AG04450 (cell line): ENCODE measurements at regions not wholly inside any gene's neighbourhood (a gene's known extent, or its start where the extent isn't known, plus 50 kb on each side); places are given as distances from the start of the nearest gene placed in this dataset.

Source experiments
- CTCF ChIA-PET: fragments of 300-600, 350-600 bp; formaldehyde crosslinking; extraction: SDS; loops from one replicate; lab custom pipeline; 2022; ENCODE audit warnings: antibody characterized with exemption, inconsistent platforms; lab: Charles Lee
- POLR2A ChIA-PET: fragments of 350-600 bp; formaldehyde crosslinking; extraction: SDS; loops from one replicate; lab custom pipeline; 2021; ENCODE audit warnings: antibody characterized with exemption, inconsistent platforms; lab: Yijun Ruan, JAX
- DNase-seq: peaks from one replicate; pipeline ENCODE4 v3.0.0-alpha.2; 2011; ENCODE audit warnings: low read depth, low spot score
- H3K27ac ChIP-seq: one replicate; pipeline ENCODE4 v1.5.1; 2012; ENCODE audit warnings: low read depth, low read length, control low read depth
- H3K27me3 ChIP-seq: one replicate; pipeline ENCODE4 v1.6.0; 2012; ENCODE audit warnings: low read length; ENCODE audit not compliant: control insufficient read depth, insufficient read depth
- H3K4me3 ChIP-seq: 2 replicates; pipeline ENCODE4 v1.5.1; 2011; ENCODE audit warnings: mild to moderate bottlenecking, low read depth, low read length, control low read depth
- H3K9me3 ChIP-seq: 2 replicates; pipeline ENCODE4 v1.5.1; 2012; ENCODE audit warnings: low read length; ENCODE audit not compliant: control insufficient read depth, insufficient read depth
- TF ChIP-seq, protein P1 (sequence below): IDR thresholded peaks from 2 replicates; pipeline ENCODE4 v1.5.1; 2011; ENCODE audit warnings: low read depth, low read length, control low read depth, inconsistent platforms

DNA sequence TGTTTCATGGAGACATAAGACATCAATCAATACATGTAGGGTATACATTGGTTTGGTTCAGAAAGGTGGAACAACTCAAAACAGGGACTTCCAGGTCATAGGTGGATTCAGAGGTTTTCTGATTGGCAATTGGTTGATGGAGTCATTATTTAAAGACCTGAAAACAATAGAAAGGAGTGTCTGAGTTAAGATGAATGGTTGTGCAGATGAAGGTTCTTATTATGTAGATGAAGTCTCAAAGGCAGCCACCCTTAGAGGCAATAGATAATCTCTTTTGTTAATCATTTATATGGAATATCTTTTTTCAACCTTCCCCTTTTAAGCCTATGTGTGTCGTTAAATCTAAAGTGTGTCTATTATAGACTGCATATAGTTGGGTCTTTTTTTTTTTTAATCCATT is 67.8 kb upstream of the LYPLAL1 start:
- no peak overlapping the region for H3K4me3 ChIP-seq
- H3K27ac ChIP-seq = no peak overlapping the region
- no peaks in the 10 kb centered on the region for H3K9me3 ChIP-seq
- no peaks in the 10 kb centered on the region for H3K27me3 ChIP-seq
- DNase-seq = no peak
- CTCF ChIA-PET = no interaction called here
- TF ChIP-seq, protein P1, sequence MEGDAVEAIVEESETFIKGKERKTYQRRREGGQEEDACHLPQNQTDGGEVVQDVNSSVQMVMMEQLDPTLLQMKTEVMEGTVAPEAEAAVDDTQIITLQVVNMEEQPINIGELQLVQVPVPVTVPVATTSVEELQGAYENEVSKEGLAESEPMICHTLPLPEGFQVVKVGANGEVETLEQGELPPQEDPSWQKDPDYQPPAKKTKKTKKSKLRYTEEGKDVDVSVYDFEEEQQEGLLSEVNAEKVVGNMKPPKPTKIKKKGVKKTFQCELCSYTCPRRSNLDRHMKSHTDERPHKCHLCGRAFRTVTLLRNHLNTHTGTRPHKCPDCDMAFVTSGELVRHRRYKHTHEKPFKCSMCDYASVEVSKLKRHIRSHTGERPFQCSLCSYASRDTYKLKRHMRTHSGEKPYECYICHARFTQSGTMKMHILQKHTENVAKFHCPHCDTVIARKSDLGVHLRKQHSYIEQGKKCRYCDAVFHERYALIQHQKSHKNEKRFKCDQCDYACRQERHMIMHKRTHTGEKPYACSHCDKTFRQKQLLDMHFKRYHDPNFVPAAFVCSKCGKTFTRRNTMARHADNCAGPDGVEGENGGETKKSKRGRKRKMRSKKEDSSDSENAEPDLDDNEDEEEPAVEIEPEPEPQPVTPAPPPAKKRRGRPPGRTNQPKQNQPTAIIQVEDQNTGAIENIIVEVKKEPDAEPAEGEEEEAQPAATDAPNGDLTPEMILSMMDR = no peak
- POLR2A ChIA-PET = no interaction called here

DNA sequence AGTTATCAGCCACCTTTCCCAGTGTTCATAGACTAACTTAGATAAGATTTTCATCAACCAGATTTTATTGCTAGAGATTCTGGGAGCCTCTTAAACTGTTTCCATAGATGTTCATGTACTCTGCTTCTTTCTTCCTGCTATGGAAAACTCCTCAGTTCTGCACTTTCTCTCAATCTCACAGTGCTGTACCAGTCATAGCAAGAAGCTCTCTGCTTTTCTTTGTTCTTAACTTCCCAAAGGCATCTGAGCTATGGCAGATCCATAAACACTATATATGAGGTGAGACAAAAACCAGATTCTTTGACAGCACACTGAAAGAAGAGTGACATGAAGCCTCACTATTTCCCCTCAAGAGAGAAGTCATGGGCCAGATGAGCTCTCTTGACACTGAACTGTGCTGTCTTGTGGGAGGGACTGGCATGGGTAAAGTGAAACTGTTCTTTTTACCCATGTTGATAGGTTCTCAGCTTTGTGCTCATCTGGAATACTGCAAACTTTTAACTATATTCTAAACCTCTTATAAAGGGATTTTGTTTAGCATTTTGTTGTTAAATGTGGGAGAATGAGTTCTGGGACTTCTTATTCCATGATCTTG is 64.2 kb upstream of the LYPLAL1 start:
- DNase-seq = no peak
- TF ChIP-seq, protein P1 = no peak
- POLR2A ChIA-PET = no interaction called here
- H3K27ac ChIP-seq = no peak overlapping the region
- CTCF ChIA-PET = no interaction called here
- no peak overlapping the region for H3K4me3 ChIP-seq
- no peaks in the 10 kb centered on the region for H3K9me3 ChIP-seq
- H3K27me3 ChIP-seq = no peaks in the 10 kb centered on the region

DNA sequence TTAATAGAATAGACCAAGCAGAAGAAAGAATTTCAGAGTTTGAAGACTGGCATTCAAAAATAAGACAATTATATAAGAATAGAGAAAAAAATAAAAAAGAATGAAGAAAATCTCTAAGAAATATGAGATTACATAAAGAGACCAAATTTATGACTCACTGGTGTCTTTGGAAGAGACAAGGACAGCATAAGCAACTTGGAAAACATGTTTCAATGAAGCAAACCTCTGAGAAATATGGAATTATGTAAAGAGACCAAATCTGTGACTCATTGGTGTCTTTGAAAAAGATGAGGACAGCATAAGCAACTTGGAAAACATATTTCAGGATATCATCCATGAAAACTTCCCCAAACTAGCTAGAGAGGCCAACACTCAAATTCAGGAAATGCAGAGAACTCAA is 60.4 kb upstream of the LYPLAL1 start:
- no peaks in the 10 kb centered on the region for H3K9me3 ChIP-seq
- TF ChIP-seq, protein P1 = no peak
- POLR2A ChIA-PET = no interaction called here
- CTCF ChIA-PET = no interaction called here
- no peak overlapping the region for H3K4me3 ChIP-seq
- no peaks in the 10 kb centered on the region for H3K27me3 ChIP-seq
- DNase-seq = no peak
- H3K27ac ChIP-seq = no peak overlapping the region

DNA sequence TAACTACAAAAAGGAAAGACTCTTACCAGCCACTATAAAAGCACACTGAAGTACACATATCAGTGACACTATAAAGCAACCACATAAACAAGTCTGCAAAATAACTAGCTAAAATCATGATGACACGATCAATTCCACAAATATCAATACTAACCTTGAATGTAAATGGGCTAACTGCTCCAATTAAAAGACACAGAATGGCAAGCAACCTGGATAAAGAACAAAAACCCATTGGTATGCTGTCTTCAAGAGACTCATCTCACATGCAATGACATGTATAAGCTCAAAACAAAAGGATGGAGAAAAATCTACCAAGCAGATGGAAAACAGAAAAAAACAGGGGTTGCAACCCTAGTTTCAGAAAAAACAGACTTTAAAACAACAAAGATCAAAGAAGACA is 59.7 kb upstream of the LYPLAL1 start:
- no peak overlapping the region for H3K4me3 ChIP-seq
- no peak overlapping the region for H3K27ac ChIP-seq
- TF ChIP-seq, protein P1 = no peak
- POLR2A ChIA-PET = no interaction called here
- DNase-seq = no peak
- H3K27me3 ChIP-seq = no peaks in the 10 kb centered on the region
- no peaks in the 10 kb centered on the region for H3K9me3 ChIP-seq
- CTCF ChIA-PET = no interaction called here

DNA sequence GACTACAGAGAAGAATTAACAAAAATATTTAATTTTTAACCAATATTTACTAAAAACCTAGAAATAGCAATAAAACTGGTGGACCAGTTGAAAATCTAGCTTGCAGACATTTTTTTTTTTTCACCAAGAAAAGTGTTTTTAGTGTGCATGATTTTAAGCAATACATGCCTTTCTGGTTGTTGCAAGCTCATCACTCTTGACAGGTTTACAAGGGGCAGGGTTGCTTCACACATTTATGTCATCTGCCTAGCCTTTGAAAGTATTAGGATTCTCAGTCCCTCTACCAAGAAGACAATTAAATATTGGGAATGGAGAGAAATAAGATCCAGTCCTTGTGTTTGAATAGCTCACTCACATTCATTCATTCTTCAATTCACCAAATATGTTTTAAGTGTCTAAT is 53.8 kb upstream of the LYPLAL1 start:
- no peak for DNase-seq
- ChIA-PET CTCF (interaction anchor here (0.6 kb wide), 1 partner anchor 290 kb away, joined by 3 read pairs; no protein-coding TSS in a partner anchor), POLR2A (no interaction called here)
- Histone ChIP-seq H3K27ac (no peak overlapping the region), H3K4me3 (no peak overlapping the region), H3K27me3 (no peaks in the 10 kb centered on the region), H3K9me3 (no peaks in the 10 kb centered on the region)
- TF ChIP-seq, protein P1 = no peak
